ENCODE measurements at regions not wholly inside any gene's neighbourhood (a gene's known extent, or its start where the extent isn't known, plus 50 kb on each side); places are given as distances from the start of the nearest gene placed in this dataset.

DNA sequence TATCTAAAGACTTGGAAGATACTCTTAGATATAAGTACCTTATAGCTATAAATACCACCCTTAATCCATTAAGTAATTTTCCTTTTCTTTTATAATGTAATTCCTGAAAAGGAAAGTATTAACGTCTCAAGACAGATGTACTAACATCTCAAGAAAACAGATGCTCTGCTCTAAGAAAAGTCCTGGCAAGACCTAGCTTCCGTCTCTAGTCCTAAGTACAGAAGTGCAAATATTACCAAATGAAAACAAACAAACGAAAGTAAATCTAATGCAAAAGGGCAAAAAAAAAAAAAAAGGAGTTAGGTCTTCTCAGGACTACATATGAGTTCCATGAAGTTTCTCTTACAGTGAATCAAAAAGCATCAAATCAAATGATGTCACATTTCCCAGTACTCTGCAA is 106.8 kb upstream of the PDE10A start:
- H3K4me1 Mint-ChIP-seq (ENCODE audit: unreplicated experiment): peaks cover 20% of the 10 kb centered on the region
- TF ChIP-seq, protein P1, sequence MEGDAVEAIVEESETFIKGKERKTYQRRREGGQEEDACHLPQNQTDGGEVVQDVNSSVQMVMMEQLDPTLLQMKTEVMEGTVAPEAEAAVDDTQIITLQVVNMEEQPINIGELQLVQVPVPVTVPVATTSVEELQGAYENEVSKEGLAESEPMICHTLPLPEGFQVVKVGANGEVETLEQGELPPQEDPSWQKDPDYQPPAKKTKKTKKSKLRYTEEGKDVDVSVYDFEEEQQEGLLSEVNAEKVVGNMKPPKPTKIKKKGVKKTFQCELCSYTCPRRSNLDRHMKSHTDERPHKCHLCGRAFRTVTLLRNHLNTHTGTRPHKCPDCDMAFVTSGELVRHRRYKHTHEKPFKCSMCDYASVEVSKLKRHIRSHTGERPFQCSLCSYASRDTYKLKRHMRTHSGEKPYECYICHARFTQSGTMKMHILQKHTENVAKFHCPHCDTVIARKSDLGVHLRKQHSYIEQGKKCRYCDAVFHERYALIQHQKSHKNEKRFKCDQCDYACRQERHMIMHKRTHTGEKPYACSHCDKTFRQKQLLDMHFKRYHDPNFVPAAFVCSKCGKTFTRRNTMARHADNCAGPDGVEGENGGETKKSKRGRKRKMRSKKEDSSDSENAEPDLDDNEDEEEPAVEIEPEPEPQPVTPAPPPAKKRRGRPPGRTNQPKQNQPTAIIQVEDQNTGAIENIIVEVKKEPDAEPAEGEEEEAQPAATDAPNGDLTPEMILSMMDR (IDR thresholded peaks at IDR 0.05; ENCODE audit: unreplicated experiment): no peak
- H3K9me3 Mint-ChIP-seq (ENCODE audit: unreplicated experiment): no peaks in the 10 kb centered on the region
- H3K36me3 Mint-ChIP-seq (ENCODE audit: low read depth, unreplicated experiment): no peaks in the 10 kb centered on the region
- H3K4me3 Mint-ChIP-seq (ENCODE audit: unreplicated experiment): no peak overlapping the region
- peaks cover 2% of the 10 kb centered on the region for H3K27me3 Mint-ChIP-seq (ENCODE audit: unreplicated experiment)
- DNase-seq (ENCODE audit: low spot score): no peak
- peak overlapping the region; percentile 50 for H3K27ac Mint-ChIP-seq (ENCODE audit: unreplicated experiment)

DNA sequence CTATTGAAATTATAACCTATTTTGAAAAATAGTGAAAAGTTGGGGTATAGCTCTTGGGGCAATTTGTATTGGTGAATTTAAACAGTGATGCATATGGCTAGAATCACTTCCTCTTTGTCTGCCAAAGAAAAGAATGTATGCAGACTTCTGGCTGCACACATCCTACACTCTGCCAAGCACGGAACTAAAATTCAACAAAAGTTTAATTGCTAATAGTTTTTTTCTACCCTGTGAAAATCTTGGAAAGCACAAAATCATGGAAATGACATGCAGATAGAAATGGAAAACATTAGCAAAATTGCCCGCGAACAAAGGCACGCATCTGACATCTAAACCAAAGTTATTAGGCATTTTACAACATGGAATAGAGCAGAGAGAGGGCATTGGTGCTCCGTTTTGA is 106.4 kb upstream of the PDE10A start:
- no peaks in the 10 kb centered on the region for H3K36me3 Mint-ChIP-seq (ENCODE audit: low read depth, unreplicated experiment)
- TF ChIP-seq, protein P1 (IDR thresholded peaks at IDR 0.05; ENCODE audit: unreplicated experiment): no peak
- H3K9me3 Mint-ChIP-seq (ENCODE audit: unreplicated experiment): no peaks in the 10 kb centered on the region
- no peak overlapping the region for H3K27ac Mint-ChIP-seq (ENCODE audit: unreplicated experiment)
- no peak overlapping the region for H3K4me3 Mint-ChIP-seq (ENCODE audit: unreplicated experiment)
- no peak for DNase-seq (ENCODE audit: low spot score)
- H3K4me1 Mint-ChIP-seq (ENCODE audit: unreplicated experiment): peaks cover 18% of the 10 kb centered on the region
- peaks cover 4% of the 10 kb centered on the region for H3K27me3 Mint-ChIP-seq (ENCODE audit: unreplicated experiment)

DNA sequence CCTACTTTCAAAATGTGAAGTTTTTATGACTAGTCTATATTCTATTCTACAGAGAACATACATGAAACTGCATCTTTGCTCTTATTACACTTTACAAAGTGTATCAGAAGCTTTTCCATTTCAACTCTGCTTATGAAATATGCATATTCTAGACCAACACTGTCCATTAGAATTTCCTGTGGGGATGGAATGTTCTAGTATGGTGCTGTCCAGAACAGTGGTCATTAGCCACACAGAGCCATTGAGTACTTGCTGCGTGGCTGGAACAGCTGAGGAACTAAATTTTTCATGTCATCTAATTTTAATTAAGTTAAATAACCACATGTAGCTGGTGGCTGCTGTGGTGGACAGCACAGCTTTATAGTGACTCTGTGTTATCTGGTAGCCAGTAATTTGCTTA is 105.9 kb upstream of the PDE10A start:
- Mint-ChIP-seq H3K4me1 (ENCODE audit: unreplicated experiment) (peaks cover 18% of the 10 kb centered on the region), H3K9me3 (ENCODE audit: unreplicated experiment) (no peaks in the 10 kb centered on the region), H3K27ac (ENCODE audit: unreplicated experiment) (no peak overlapping the region), H3K36me3 (ENCODE audit: low read depth, unreplicated experiment) (no peaks in the 10 kb centered on the region), H3K4me3 (ENCODE audit: unreplicated experiment) (no peak overlapping the region), H3K27me3 (ENCODE audit: unreplicated experiment) (peaks cover 4% of the 10 kb centered on the region)
- DNase-seq (ENCODE audit: low spot score): no peak
- TF ChIP-seq, protein P1 (IDR thresholded peaks at IDR 0.05; ENCODE audit: unreplicated experiment): no peak

DNA sequence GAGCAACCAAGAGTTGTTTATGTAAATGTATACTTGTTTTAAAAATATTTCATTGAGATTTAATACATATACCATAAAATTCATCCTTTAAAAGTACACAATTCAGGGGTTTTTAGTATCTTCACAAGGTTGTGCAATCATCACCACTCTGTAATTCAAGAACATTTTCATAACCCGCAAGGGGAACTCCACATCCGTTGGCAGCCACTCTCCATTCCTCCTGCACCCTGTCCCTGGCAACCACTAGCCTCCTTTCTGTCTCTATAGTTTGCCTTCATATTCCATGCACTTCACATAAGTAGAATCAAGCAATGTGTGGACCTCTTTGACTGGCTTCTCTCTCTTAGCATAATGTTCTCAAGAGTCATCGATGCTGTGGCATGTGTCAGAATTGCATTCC is 104.2 kb upstream of the PDE10A start:
- H3K36me3 Mint-ChIP-seq (ENCODE audit: low read depth, unreplicated experiment): no peaks in the 10 kb centered on the region
- no peaks in the 10 kb centered on the region for H3K9me3 Mint-ChIP-seq (ENCODE audit: unreplicated experiment)
- TF ChIP-seq, protein P1 (IDR thresholded peaks at IDR 0.05; ENCODE audit: unreplicated experiment): no peak
- no peak overlapping the region for H3K4me3 Mint-ChIP-seq (ENCODE audit: unreplicated experiment)
- H3K27me3 Mint-ChIP-seq (ENCODE audit: unreplicated experiment): peaks cover 7% of the 10 kb centered on the region
- H3K27ac Mint-ChIP-seq (ENCODE audit: unreplicated experiment): no peak overlapping the region
- peaks cover 15% of the 10 kb centered on the region for H3K4me1 Mint-ChIP-seq (ENCODE audit: unreplicated experiment)
- no peak for DNase-seq (ENCODE audit: low spot score)

DNA sequence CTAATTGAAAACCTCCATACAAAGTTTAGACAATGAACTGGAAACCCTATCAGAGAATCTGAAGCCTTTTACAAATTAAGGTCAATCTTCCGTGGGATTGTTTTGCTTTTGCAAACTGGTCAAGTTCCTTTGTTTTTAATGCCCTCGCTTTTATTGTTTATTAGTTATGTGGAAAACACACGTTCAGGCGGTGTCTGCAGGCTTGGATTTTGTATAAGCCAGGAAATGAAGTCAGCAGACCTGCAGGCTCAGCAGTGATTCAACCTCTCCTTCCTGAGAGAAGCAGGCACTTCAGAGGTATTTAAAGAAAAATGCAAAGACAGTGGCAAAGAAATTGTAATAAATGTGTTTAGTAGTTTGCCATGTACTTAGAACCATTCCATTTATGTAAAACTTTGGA is 103.4 kb upstream of the PDE10A start:
- TF ChIP-seq, protein P1 (IDR thresholded peaks at IDR 0.05; ENCODE audit: unreplicated experiment): no peak
- Mint-ChIP-seq H3K4me1 (ENCODE audit: unreplicated experiment) (peaks cover 15% of the 10 kb centered on the region), H3K9me3 (ENCODE audit: unreplicated experiment) (no peaks in the 10 kb centered on the region), H3K27me3 (ENCODE audit: unreplicated experiment) (peaks cover 7% of the 10 kb centered on the region), H3K27ac (ENCODE audit: unreplicated experiment) (peak overlapping the region; percentile 78), H3K36me3 (ENCODE audit: low read depth, unreplicated experiment) (no peaks in the 10 kb centered on the region), H3K4me3 (ENCODE audit: unreplicated experiment) (no peak overlapping the region)
- DNase-seq (ENCODE audit: low spot score): no peak

Measured in endothelial cell (in vitro differentiated cells).